Non-pigmented ciliary epithelial cell (primary cell): ENCODE measurements at regions not wholly inside any gene's neighbourhood (a gene's known extent, or its start where the extent isn't known, plus 50 kb on each side); places are given as distances from the start of the nearest gene placed in this dataset.
"Not testable (repeated sequence)": the region's sequence is repeated elsewhere in the genome, so short reads cannot be mapped to it uniquely, and the experiment has no call there.

Experiments used
- DNase-seq: peaks from one replicate; pipeline ENCODE4 v3.0.0-alpha.2; 2010; ENCODE audit warnings: low read depth

- no peak for DNase-seq
Observed at GRCh38 chr2:47728551-47728950, 54.4 kb upstream of the MSH6 start.

GRCh38 chr2:47727956-47728355, 55.0 kb upstream of the MSH6 start:
- no peak for DNase-seq

- DNase-seq, result not testable (repeated sequence)
Observed at GRCh38 chr2:47726978-47727377, 56.0 kb upstream of the MSH6 start.

GRCh38 chr2:47725808-47726207, 57.1 kb upstream of the MSH6 start:
- no peak for DNase-seq

- no peak for DNase-seq
Observed at GRCh38 chr2:47724221-47724981, 58.5 kb upstream of the MSH6 start.

- no peak for DNase-seq
Observed at GRCh38 chr2:47721296-47721695, 61.6 kb upstream of the MSH6 start.

GRCh38 chr2:47720559-47720958, 62.4 kb upstream of the MSH6 start:
- DNase-seq, result no peak

- no peak for DNase-seq
Observed at GRCh38 chr2:47720036-47720435, 62.9 kb upstream of the MSH6 start.

GRCh38 chr2:47719099-47719498, 63.8 kb upstream of the MSH6 start:
- no peak for DNase-seq

- DNase-seq, result not testable (repeated sequence)
Observed at GRCh38 chr2:47716307-47716706, 66.6 kb upstream of the MSH6 start.

GRCh38 chr2:47715552-47715951, 67.4 kb upstream of the MSH6 start:
- no peak for DNase-seq

GRCh38 chr2:47708801-47709499, 74.0 kb upstream of the MSH6 start:
- no peak for DNase-seq

- no peak for DNase-seq
Observed at GRCh38 chr2:47704287-47704686, 78.7 kb upstream of the MSH6 start.

- no peak for DNase-seq
Observed at GRCh38 chr2:47699533-47700215, 83.3 kb upstream of the MSH6 start.

GRCh38 chr2:47698436-47698972, 84.4 kb upstream of the MSH6 start:
- DNase-seq, result not testable (repeated sequence)

GRCh38 chr2:47697681-47698435, 85.1 kb upstream of the MSH6 start:
- DNase-seq, result not testable (repeated sequence)

- DNase-seq, result no peak
Observed at GRCh38 chr2:47697000-47697601, 85.8 kb upstream of the MSH6 start.

GRCh38 chr2:47696478-47696831, 86.5 kb upstream of the MSH6 start:
- DNase-seq, result no peak

GRCh38 chr2:47695800-47696477, 87.0 kb upstream of the MSH6 start:
- DNase-seq, result no peak

GRCh38 chr2:47694451-47694850, 88.5 kb upstream of the MSH6 start:
- DNase-seq, result not testable (repeated sequence)

- DNase-seq, result not testable (repeated sequence)
Observed at GRCh38 chr2:47690706-47691325, 92.1 kb upstream of the MSH6 start.
